ENCODE measurements at regions not wholly inside any gene's neighbourhood (a gene's known extent, or its start where the extent isn't known, plus 50 kb on each side); places are given as distances from the start of the nearest gene placed in this dataset.

DNA sequence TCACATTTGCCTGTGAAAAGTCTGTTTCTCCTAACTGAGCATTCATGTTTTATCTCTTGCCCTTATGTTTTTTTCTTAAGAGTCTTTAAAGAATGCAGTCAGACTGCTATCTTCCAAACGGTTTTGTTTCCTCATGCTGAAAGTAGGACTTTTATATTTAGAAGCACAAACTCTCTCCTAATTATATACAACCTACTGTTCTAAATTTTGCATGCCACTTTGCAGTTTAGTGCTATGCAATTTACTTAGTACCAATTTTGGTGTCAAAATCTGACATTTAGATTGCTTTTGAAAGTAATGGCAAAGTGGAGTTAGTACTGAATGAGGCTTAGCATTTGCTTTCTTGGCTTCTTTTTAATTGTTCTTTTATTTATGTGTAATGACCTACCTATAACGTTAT is 55.1 kb upstream of the PCDH20 start:
- POLR2A ChIA-PET = no interaction called here
- dilution Hi-C loops (cut with MboI; ENCODE audit: extremely low pct_ligation_motif_present, low sequenced_read_pairs) = no loop called here

More for the DNA sequence above, 55.1 kb upstream of the PCDH20 start:
- no peak overlapping the region for H3K27ac ChIP-seq (ENCODE audit: insufficient read depth, low read depth, low read length)
- no peak overlapping the region for H3K9ac ChIP-seq (replicated peaks; ENCODE audit: extremely low read depth, insufficient read depth, low read length)
- no TSS peak for BruUV-seq (replicated peaks)
- no peaks in the 10 kb centered on the region for H3K79me2 ChIP-seq (ENCODE audit: control insufficient read depth, insufficient read depth, low read length)
- TF ChIP-seq MYC (IDR thresholded peaks at IDR 0.05; ENCODE audit: low read depth, low read length) (no peak), JUN (IDR thresholded peaks at IDR 0.05; ENCODE audit: borderline replicate concordance, insufficient read depth, insufficient read length, low read depth) (no peak), POLR2A (IDR thresholded peaks at IDR 0.05; ENCODE audit: low read depth, low read length) (no peak), FOS (IDR thresholded peaks at IDR 0.05; ENCODE audit: borderline replicate concordance, insufficient read depth, low read length) (no peak), EZH2 (IDR thresholded peaks at IDR 0.05; ENCODE audit: borderline replicate concordance, low read depth, low read length, severe bottlenecking) (no peak), GATA2 (IDR thresholded peaks at IDR 0.05; ENCODE audit: insufficient read depth, insufficient read length, low read depth, low read length) (no peak), CTCF (IDR thresholded peaks at IDR 0.05; ENCODE audit: extremely low read depth in 1 of 2, insufficient read depth in 1 of 2, low read depth in 1 of 2, low read length in 2 of 2) (no peak), POLR2AphosphoS5 (IDR thresholded peaks at IDR 0.05; ENCODE audit: insufficient read depth, low read depth, low read length) (no peak)
- TF ChIP-seq, protein P1, sequence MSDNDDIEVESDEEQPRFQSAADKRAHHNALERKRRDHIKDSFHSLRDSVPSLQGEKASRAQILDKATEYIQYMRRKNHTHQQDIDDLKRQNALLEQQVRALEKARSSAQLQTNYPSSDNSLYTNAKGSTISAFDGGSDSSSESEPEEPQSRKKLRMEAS (IDR thresholded peaks at IDR 0.05; ENCODE audit: insufficient read depth, insufficient read length) = no peak
- no peaks in the 10 kb centered on the region for H4K20me1 ChIP-seq (replicated peaks; ENCODE audit: control insufficient read depth, extremely low read depth, insufficient read depth, low read length)
- H3K4me3 ChIP-seq (replicated peaks in 1 of 3; ENCODE audit: insufficient read depth in 1 of 3, low read depth in 1 of 3, low read length in 3 of 3) = no peak overlapping the region
- CTCF ChIA-PET = no interaction called here
- H3K9me1 ChIP-seq (replicated peaks; ENCODE audit: control insufficient read depth, extremely low read depth, insufficient read depth, low read length) = no peaks in the 10 kb centered on the region
- H3K9me3 ChIP-seq (replicated peaks; ENCODE audit: control insufficient read depth, insufficient read depth, low read length) = no peaks in the 10 kb centered on the region
- no peak overlapping the region for H2AFZ ChIP-seq (ENCODE audit: low read depth, low read length)
- H3K4me1 ChIP-seq (ENCODE audit: control insufficient read depth, extremely low read depth, insufficient read depth, low read length) = no peaks in the 10 kb centered on the region
- no peaks in the 10 kb centered on the region for H3K36me3 ChIP-seq (ENCODE audit: control insufficient read depth in 2 of 2, extremely low read depth in 1 of 2, insufficient read depth in 2 of 2, low read length in 2 of 2)
- intact Hi-C loops (cut with micrococcal nuclease) = no loop called here
- no peak overlapping the region for H3K4me2 ChIP-seq (ENCODE audit: insufficient read depth, low read length)
- no peak for DNase-seq (ENCODE audit: low read depth, low spot score)
- H3K27me3 ChIP-seq (ENCODE audit: control insufficient read depth in 2 of 2, insufficient read depth in 2 of 2, low read length in 2 of 2) = no peaks in the 10 kb centered on the region
- no peak for FAIRE-seq

All from endothelial cell of umbilical vein (primary cell).